ENCODE measurements at regions not wholly inside any gene's neighbourhood (a gene's known extent, or its start where the extent isn't known, plus 50 kb on each side); places are given as distances from the start of the nearest gene placed in this dataset.

DNA sequence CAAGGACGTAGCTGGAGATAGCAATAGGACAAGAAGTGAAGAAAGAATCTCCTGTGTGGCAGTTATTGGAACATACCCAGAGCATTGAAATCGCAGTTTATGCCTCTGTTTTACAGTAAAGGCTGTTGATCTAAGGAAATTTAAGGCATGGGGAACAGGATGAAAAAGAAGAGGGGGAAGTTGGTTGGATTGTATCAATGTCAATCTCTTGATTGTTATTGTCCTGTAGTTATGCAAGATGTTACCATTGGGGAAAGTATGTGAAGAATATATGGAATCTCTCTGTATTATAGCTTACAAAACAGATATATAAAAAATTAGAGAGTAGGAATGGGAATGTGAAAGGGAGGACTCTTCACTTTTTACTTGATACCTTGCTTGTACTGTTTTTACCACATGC is 195.6 kb upstream of the NREP start:
- no peaks in the 10 kb centered on the region for H3K9me3 Mint-ChIP-seq
- no peak overlapping the region for H3K27ac Mint-ChIP-seq
- ATAC-seq, result no peak
- no peaks in the 10 kb centered on the region for H3K4me1 Mint-ChIP-seq
- H3K4me3 Mint-ChIP-seq, result no peak overlapping the region
- no peak for DNase-seq (ENCODE audit: low spot score in 2 of 2)
- no peaks in the 10 kb centered on the region for H3K36me3 Mint-ChIP-seq

- Mint-ChIP-seq H3K27ac (no peak overlapping the region), H3K4me3 (no peak overlapping the region), H3K9me3 (no peaks in the 10 kb centered on the region), H3K4me1 (no peaks in the 10 kb centered on the region), H3K36me3 (no peaks in the 10 kb centered on the region)
- ATAC-seq (no peak), DNase-seq (ENCODE audit: low spot score in 2 of 2) (no peak)
These were observed 193.7 kb upstream of the NREP start for GRCh38 chr5:111950660-111951059.

GRCh38 chr5:111948092-111948841 is 191.3 kb upstream of the NREP start:
- H3K27ac Mint-ChIP-seq, result no peak overlapping the region
- no peak overlapping the region for H3K4me3 Mint-ChIP-seq
- no peaks in the 10 kb centered on the region for H3K4me1 Mint-ChIP-seq
- H3K9me3 Mint-ChIP-seq, result no peaks in the 10 kb centered on the region
- ATAC-seq, result no peak
- DNase-seq (ENCODE audit: low spot score in 2 of 2), result no peak
- no peaks in the 10 kb centered on the region for H3K36me3 Mint-ChIP-seq

- H3K36me3 Mint-ChIP-seq, result no peaks in the 10 kb centered on the region
- no peak overlapping the region for H3K4me3 Mint-ChIP-seq
- no peaks in the 10 kb centered on the region for H3K4me1 Mint-ChIP-seq
- no peak for ATAC-seq
- DNase-seq (ENCODE audit: low spot score in 2 of 2), result no peak
- H3K27ac Mint-ChIP-seq, result no peak overlapping the region
- no peaks in the 10 kb centered on the region for H3K9me3 Mint-ChIP-seq
These were observed 189.6 kb upstream of the NREP start for GRCh38 chr5:111946556-111946955.

- ATAC-seq (no peak), DNase-seq (ENCODE audit: low spot score in 2 of 2) (no peak)
- no peaks in the 10 kb centered on the region for H3K9me3 Mint-ChIP-seq
- no peak overlapping the region for H3K4me3 Mint-ChIP-seq
- no peak overlapping the region for H3K27ac Mint-ChIP-seq
- no peaks in the 10 kb centered on the region for H3K4me1 Mint-ChIP-seq
- no peaks in the 10 kb centered on the region for H3K36me3 Mint-ChIP-seq
These were observed 188.5 kb upstream of the NREP start for GRCh38 chr5:111945535-111945934.

- Mint-ChIP-seq H3K27ac (no peak overlapping the region), H3K4me1 (no peaks in the 10 kb centered on the region), H3K36me3 (no peaks in the 10 kb centered on the region), H3K9me3 (no peaks in the 10 kb centered on the region), H3K4me3 (no peak overlapping the region)
- ATAC-seq (no peak), DNase-seq (ENCODE audit: low spot score in 2 of 2) (no peak)
These were observed 185.8 kb upstream of the NREP start for GRCh38 chr5:111942661-111943401.

- no peak overlapping the region for H3K4me3 Mint-ChIP-seq
- DNase-seq (ENCODE audit: low spot score in 2 of 2), result no peak
- no peak for ATAC-seq
- H3K36me3 Mint-ChIP-seq, result no peaks in the 10 kb centered on the region
- no peak overlapping the region for H3K27ac Mint-ChIP-seq
- no peaks in the 10 kb centered on the region for H3K9me3 Mint-ChIP-seq
- H3K4me1 Mint-ChIP-seq, result no peaks in the 10 kb centered on the region
These were observed 185.2 kb upstream of the NREP start for GRCh38 chr5:111942201-111942600.

- ATAC-seq (no peak), DNase-seq (ENCODE audit: low spot score in 2 of 2) (no peak)
- Mint-ChIP-seq H3K9me3 (no peaks in the 10 kb centered on the region), H3K4me1 (no peaks in the 10 kb centered on the region), H3K27ac (no peak overlapping the region), H3K36me3 (no peaks in the 10 kb centered on the region), H3K4me3 (no peak overlapping the region)
These were observed 180.1 kb upstream of the NREP start for GRCh38 chr5:111937094-111937493.

DNA sequence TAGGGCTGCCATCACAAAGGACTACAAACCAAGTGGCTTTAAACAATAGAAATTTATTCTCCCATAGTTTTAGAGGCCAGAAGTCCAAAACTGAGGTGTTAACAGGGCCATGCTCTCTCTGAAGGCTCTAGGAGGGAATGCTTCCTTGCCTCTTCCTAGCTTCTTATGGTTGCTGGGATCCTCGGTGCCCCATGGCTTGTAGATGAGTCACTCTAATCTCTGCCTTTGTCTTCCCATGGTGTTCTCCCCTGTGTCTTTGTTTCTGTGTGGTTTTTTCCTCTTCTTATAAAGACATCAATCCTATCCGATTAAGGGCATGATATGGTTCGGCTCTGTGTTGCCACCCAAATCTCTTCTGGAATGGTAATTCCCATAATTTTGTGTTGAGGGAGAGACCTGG is 178.8 kb upstream of the NREP start:
- Mint-ChIP-seq H3K27ac (no peak overlapping the region), H3K36me3 (no peaks in the 10 kb centered on the region), H3K9me3 (no peaks in the 10 kb centered on the region), H3K4me1 (no peaks in the 10 kb centered on the region), H3K4me3 (no peak overlapping the region)
- ATAC-seq, result no peak
- no peak for DNase-seq (ENCODE audit: low spot score in 2 of 2)

- Mint-ChIP-seq H3K36me3 (no peaks in the 10 kb centered on the region), H3K4me3 (no peak overlapping the region), H3K27ac (no peak overlapping the region), H3K4me1 (no peaks in the 10 kb centered on the region), H3K9me3 (no peaks in the 10 kb centered on the region)
- no peak for ATAC-seq
- no peak for DNase-seq (ENCODE audit: low spot score in 2 of 2)
These were observed 178.0 kb upstream of the NREP start for GRCh38 chr5:111935009-111935408.

GRCh38 chr5:111934511-111934910 is 177.5 kb upstream of the NREP start:
- Mint-ChIP-seq H3K4me1 (no peaks in the 10 kb centered on the region), H3K27ac (no peak overlapping the region), H3K9me3 (no peaks in the 10 kb centered on the region), H3K36me3 (no peaks in the 10 kb centered on the region), H3K4me3 (no peak overlapping the region)
- no peak for ATAC-seq
- DNase-seq (ENCODE audit: low spot score in 2 of 2), result no peak

DNA sequence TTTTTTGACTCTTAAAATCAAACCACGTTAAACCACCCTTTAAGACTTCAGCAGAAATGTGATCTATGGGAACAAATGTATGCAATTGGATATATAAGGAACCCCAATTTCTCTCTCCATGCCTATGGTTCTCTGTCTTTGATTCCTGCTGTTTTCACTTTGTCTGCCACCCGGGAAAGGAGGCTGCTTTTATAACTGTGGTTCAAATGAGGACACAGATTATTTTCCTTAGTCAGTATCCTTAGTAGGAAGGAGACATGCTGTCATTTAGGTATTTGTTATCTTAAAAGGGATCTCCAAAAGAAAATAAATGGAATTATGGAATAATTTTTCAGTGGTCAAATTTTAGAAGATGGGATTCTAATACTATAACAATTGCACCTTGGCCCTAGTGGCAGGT is 176.1 kb upstream of the NREP start:
- Mint-ChIP-seq H3K4me3 (no peak overlapping the region), H3K4me1 (no peaks in the 10 kb centered on the region), H3K27ac (no peak overlapping the region), H3K36me3 (no peaks in the 10 kb centered on the region), H3K9me3 (no peaks in the 10 kb centered on the region)
- ATAC-seq (no peak), DNase-seq (ENCODE audit: low spot score in 2 of 2) (no peak)

GRCh38 chr5:111932628-111933027 is 175.6 kb upstream of the NREP start:
- no peak overlapping the region for H3K4me3 Mint-ChIP-seq
- H3K36me3 Mint-ChIP-seq, result no peaks in the 10 kb centered on the region
- H3K27ac Mint-ChIP-seq, result no peak overlapping the region
- no peaks in the 10 kb centered on the region for H3K4me1 Mint-ChIP-seq
- ATAC-seq (no peak), DNase-seq (ENCODE audit: low spot score in 2 of 2) (no peak)
- no peaks in the 10 kb centered on the region for H3K9me3 Mint-ChIP-seq

DNA sequence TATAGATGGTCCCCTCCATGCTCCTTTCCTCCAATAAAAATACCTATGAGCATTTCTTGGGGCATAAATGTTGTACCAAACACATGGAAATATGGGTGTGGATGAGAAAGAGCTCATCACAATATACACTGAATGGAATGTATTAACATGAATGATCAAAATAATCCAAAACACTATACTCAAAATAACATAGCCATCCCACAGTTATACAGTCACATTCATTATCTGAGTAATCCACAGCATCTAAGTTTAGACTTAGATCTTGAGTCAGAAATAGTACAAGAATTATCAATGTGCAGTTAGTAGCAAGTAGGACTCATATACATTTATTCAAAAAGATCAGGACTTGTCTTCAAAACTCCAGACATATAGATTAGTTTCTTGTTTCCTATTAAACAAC is 175.2 kb upstream of the NREP start:
- Mint-ChIP-seq H3K4me3 (no peak overlapping the region), H3K4me1 (no peaks in the 10 kb centered on the region), H3K36me3 (no peaks in the 10 kb centered on the region), H3K27ac (no peak overlapping the region), H3K9me3 (no peaks in the 10 kb centered on the region)
- no peak for DNase-seq (ENCODE audit: low spot score in 2 of 2)
- no peak for ATAC-seq

GRCh38 chr5:111931655-111932054 is 174.7 kb upstream of the NREP start:
- Mint-ChIP-seq H3K4me3 (no peak overlapping the region), H3K36me3 (no peaks in the 10 kb centered on the region), H3K4me1 (no peaks in the 10 kb centered on the region), H3K27ac (no peak overlapping the region), H3K9me3 (no peaks in the 10 kb centered on the region)
- ATAC-seq (no peak), DNase-seq (ENCODE audit: low spot score in 2 of 2) (no peak)

DNA sequence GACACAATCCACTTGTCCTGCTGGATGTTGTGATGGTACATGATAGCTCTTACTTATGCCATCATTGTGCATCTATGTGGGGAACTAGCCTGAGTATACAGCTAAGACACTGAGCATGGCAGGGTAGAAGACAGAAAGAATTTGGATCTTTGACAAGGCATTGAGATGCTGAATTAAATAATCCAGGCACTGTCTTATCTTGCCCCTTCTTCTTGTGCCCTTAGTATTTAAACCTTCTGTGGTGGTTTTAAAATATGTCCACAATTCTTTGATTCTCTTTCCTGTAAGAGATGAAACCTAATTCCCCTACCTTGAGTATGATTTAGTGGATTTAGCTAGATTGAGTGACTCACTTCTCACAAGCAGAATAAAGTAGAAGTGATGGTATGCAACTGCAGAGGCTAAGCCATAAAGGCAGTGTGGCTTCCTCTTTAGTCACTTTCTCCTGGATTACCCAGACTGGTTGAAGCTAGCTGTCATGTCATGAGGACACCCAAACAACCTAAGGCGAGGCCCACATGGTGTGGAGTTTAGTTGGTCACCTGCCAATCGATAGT is 174.0 kb upstream of the NREP start:
- no peaks in the 10 kb centered on the region for H3K4me1 Mint-ChIP-seq
- no peak overlapping the region for H3K27ac Mint-ChIP-seq
- no peak overlapping the region for H3K4me3 Mint-ChIP-seq
- H3K36me3 Mint-ChIP-seq, result no peaks in the 10 kb centered on the region
- no peaks in the 10 kb centered on the region for H3K9me3 Mint-ChIP-seq
- ATAC-seq (peak; percentile 24), DNase-seq (ENCODE audit: low spot score in 2 of 2) (no peak)

All from stimulated activated effector memory CD8-positive, alpha-beta T cell treated with anti-CD3 and anti-CD28 coated beads, Interleukin-12 subunit alpha, Interleukin-12 subunit beta, amount 100 ng/mL, for 72 hours (primary cell).